ENCODE measurements at regions not wholly inside any gene's neighbourhood (a gene's known extent, or its start where the extent isn't known, plus 50 kb on each side); places are given as distances from the start of the nearest gene placed in this dataset.

DNA sequence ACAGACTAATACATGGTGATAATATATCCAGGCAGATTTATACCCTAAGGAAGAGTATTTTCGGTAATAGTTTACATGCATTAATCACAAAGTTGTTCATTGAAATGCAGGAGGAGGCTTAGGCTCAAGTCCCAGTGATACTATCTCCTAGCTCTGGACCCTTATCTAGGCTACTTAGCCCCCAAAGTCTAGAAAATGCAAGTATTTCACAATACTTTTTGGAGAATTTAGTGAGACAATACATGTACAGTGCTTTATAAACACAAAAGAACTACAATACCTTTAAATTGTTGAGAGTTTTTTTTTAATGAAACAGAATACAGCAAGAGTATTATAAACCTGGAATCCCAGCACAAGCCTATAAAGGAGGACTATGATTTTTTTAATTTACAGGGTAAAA is 473.9 kb downstream of the HS3ST3B1 start:
- DNase-seq (ENCODE audit: low read depth), result no peak
- H3K4me3 ChIP-seq (ENCODE audit: low read depth, low read length), result no peak overlapping the region
- TF ChIP-seq, protein P1, sequence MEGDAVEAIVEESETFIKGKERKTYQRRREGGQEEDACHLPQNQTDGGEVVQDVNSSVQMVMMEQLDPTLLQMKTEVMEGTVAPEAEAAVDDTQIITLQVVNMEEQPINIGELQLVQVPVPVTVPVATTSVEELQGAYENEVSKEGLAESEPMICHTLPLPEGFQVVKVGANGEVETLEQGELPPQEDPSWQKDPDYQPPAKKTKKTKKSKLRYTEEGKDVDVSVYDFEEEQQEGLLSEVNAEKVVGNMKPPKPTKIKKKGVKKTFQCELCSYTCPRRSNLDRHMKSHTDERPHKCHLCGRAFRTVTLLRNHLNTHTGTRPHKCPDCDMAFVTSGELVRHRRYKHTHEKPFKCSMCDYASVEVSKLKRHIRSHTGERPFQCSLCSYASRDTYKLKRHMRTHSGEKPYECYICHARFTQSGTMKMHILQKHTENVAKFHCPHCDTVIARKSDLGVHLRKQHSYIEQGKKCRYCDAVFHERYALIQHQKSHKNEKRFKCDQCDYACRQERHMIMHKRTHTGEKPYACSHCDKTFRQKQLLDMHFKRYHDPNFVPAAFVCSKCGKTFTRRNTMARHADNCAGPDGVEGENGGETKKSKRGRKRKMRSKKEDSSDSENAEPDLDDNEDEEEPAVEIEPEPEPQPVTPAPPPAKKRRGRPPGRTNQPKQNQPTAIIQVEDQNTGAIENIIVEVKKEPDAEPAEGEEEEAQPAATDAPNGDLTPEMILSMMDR (IDR thresholded peaks at IDR 0.05; ENCODE audit: low read depth, low read length), result no peak
- no peak for TF ChIP-seq POLR2A (IDR thresholded peaks at IDR 0.05; ENCODE audit: extremely low read depth, insufficient read length)
- TF ChIP-seq MAX (IDR thresholded peaks at IDR 0.05; ENCODE audit: low read depth, low read length), result no peak
- TF ChIP-seq MYC (IDR thresholded peaks at IDR 0.05; ENCODE audit: low read depth, low read length), result no peak

- DNase-seq (ENCODE audit: low read depth), result peak; percentile 11
- no peak overlapping the region for H3K4me3 ChIP-seq (ENCODE audit: low read depth, low read length)
- TF ChIP-seq POLR2A (IDR thresholded peaks at IDR 0.05; ENCODE audit: extremely low read depth, insufficient read length) (no peak), MAX (IDR thresholded peaks at IDR 0.05; ENCODE audit: low read depth, low read length) (no peak)
- TF ChIP-seq, protein P1 (IDR thresholded peaks at IDR 0.05; ENCODE audit: low read depth, low read length), result no peak
Observed at GRCh38 chr17:14772776-14773175, 471.9 kb downstream of the HS3ST3B1 start.

- no peak for DNase-seq (ENCODE audit: low read depth)
- TF ChIP-seq MYC (IDR thresholded peaks at IDR 0.05; ENCODE audit: low read depth, low read length) (no peak), MAX (IDR thresholded peaks at IDR 0.05; ENCODE audit: low read depth, low read length) (no peak), POLR2A (IDR thresholded peaks at IDR 0.05; ENCODE audit: extremely low read depth, insufficient read length) (no peak)
- TF ChIP-seq, protein P1 (IDR thresholded peaks at IDR 0.05; ENCODE audit: low read depth, low read length), result no peak
- no peak overlapping the region for H3K4me3 ChIP-seq (ENCODE audit: low read depth, low read length)
Observed at GRCh38 chr17:14771543-14771942, 470.7 kb downstream of the HS3ST3B1 start.

DNA sequence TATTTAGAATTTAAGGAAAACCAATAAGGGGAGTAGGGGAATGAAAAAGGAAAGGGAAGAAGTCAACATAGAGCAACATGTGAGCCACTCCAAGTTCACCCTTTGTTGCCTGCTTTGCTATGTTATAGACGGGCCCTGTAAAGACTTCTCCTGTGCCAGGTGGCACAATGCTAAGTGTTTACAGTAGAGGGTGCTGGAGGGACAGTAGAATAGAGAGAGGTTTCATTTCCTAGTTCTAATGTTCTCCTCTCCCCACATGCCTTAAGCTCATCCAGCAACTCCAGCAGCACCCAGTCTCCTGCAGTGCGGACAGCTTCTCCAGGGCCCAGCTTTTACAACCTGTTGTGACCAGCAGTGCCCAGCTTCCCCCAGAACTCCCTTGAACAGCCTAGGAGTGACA is 468.0 kb downstream of the HS3ST3B1 start:
- TF ChIP-seq POLR2A (IDR thresholded peaks at IDR 0.05; ENCODE audit: extremely low read depth, insufficient read length) (no peak), MAX (IDR thresholded peaks at IDR 0.05; ENCODE audit: low read depth, low read length) (no peak), MYC (IDR thresholded peaks at IDR 0.05; ENCODE audit: low read depth, low read length) (no peak)
- TF ChIP-seq, protein P1 (IDR thresholded peaks at IDR 0.05; ENCODE audit: low read depth, low read length), result peak; percentile 22
- H3K4me3 ChIP-seq (ENCODE audit: low read depth, low read length), result no peak overlapping the region
- peak; percentile 21 for DNase-seq (ENCODE audit: low read depth)

DNA sequence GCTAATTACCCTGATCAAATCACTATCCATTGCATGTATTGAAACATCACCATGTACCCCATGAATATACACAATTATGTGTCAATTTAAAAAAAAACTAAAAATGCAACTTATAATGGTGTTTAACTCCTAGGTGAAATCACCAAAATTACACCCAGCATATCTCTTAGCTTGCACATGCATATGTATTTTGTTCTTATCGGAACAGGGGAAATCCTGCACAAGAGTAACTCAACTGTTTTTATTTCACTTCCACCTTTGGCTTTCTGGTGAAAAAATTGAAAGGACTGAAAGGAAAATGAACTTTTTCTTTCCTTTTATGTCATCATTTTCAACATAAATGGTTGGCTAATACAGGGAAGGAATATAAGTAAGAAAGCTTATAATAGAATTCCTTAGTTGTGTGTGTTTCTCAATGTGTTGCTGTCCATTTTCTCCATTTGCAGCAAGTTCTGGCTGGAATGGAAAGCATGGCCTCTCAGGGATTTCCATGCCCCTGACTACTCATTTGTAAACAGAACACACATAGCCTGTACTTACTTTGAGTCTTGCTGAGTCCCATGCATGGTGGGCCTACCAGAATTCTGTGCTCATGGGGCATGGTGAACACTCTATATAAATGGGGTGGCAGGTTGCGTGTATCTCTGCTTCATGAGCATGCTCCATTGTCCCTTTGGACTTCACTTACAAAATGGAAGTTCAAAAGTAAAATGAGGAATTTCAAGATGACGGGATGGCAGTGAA is 462.0 kb downstream of the HS3ST3B1 start:
- no peak for DNase-seq (ENCODE audit: low read depth)
- no peak for TF ChIP-seq POLR2A (IDR thresholded peaks at IDR 0.05; ENCODE audit: extremely low read depth, insufficient read length)
- no peak for TF ChIP-seq MAX (IDR thresholded peaks at IDR 0.05; ENCODE audit: low read depth, low read length)
- TF ChIP-seq MYC (IDR thresholded peaks at IDR 0.05; ENCODE audit: low read depth, low read length), result no peak
- TF ChIP-seq, protein P1 (IDR thresholded peaks at IDR 0.05; ENCODE audit: low read depth, low read length), result no peak
- H3K4me3 ChIP-seq (ENCODE audit: low read depth, low read length), result no peak overlapping the region

Data from NB4 (cell line).